ENCODE measurements at regions not wholly inside any gene's neighbourhood (a gene's known extent, or its start where the extent isn't known, plus 50 kb on each side); places are given as distances from the start of the nearest gene placed in this dataset.

DNA sequence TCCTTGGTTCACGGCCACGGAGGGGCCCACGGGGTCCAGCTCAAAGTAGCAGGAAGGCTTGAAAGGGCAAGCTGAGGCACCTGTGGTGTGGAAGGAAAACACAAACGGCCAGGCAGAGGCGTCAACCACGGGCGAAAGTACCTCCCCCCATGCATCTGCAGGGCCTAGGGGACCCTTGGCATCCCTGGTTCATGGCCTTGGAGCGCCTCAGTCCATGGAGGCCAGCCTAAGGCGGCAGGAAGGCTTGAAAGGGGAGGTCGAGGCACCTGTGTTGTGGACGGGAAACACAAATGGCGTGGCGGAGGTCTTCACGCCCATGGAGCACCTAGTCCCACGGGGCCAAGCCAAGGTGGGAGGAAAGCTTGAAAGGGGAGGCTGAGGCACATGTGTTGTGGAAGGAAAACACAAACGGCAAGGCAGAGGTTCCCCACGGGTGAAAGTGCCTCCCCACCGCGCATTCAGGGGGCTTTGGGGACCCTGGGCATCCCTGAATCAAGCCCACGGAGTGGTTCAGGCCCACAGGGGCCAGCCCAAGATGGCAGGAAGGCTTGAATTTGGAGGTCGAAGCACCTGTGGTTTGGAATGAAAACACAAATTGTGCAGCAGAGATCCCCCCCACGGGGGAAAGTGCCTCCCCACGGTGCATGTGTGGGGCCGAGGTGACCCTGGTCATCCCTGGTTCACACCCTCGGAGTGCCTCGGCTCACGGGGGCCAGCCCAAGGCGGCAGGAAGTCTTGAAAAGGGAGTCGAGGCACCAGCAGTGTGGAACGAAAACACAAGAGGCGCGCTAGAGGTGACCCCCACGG, 380.8 kb downstream of the ALG10 start:
- Histone ChIP-seq H3K4me3 (ENCODE audit: low read depth, low read length) (no peak overlapping the region), H3K27me3 (ENCODE audit: control insufficient read depth, insufficient read depth, low read length) (no peaks in the 10 kb centered on the region), H3K36me3 (ENCODE audit: control insufficient read depth, insufficient read depth, low read length) (no peaks in the 10 kb centered on the region)
- TF ChIP-seq, protein P1, sequence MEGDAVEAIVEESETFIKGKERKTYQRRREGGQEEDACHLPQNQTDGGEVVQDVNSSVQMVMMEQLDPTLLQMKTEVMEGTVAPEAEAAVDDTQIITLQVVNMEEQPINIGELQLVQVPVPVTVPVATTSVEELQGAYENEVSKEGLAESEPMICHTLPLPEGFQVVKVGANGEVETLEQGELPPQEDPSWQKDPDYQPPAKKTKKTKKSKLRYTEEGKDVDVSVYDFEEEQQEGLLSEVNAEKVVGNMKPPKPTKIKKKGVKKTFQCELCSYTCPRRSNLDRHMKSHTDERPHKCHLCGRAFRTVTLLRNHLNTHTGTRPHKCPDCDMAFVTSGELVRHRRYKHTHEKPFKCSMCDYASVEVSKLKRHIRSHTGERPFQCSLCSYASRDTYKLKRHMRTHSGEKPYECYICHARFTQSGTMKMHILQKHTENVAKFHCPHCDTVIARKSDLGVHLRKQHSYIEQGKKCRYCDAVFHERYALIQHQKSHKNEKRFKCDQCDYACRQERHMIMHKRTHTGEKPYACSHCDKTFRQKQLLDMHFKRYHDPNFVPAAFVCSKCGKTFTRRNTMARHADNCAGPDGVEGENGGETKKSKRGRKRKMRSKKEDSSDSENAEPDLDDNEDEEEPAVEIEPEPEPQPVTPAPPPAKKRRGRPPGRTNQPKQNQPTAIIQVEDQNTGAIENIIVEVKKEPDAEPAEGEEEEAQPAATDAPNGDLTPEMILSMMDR (IDR thresholded peaks at IDR 0.05; ENCODE audit: insufficient read depth, low read length, severe bottlenecking): no peak
- FAIRE-seq: no peak
- DNase-seq (ENCODE audit: low read depth): no peak

DNA sequence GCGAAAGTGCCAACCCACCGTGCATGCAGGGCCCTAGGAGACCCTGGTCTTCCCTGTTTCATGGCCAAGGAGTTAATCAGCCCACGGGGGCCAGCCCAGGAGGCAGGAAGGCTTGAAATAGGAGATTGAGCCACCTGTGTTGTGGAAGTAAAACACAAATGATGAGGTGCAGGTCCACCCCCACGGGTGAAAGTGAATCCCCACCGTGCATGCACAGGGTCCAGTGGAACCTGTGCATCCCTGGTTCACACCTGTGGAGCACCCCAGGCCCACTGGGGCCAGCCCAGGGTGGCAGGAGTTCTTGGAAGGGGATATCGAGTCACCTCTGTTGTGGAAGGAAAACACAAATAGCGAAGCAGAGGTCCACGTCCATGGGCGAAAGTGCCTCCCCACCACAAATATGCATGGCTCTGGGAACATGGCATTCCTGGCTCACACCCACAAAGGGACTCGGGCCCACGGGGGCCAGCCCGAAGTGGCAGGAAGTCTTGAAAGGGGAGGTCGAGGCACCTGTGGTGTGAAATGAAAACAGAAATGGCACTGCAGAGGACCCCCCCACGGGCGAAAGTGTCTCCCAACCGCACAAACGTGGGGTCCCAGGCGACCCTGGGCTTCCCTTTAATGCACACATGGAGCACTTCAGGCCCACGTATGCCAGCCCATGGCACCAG, 381.5 kb downstream of the ALG10 start:
- H3K4me3 ChIP-seq (ENCODE audit: low read depth, low read length): no peak overlapping the region
- H3K36me3 ChIP-seq (ENCODE audit: control insufficient read depth, insufficient read depth, low read length): no peaks in the 10 kb centered on the region
- TF ChIP-seq, protein P1 (IDR thresholded peaks at IDR 0.05; ENCODE audit: insufficient read depth, low read length, severe bottlenecking): no peak
- no peak for DNase-seq (ENCODE audit: low read depth)
- no peak for FAIRE-seq
- no peaks in the 10 kb centered on the region for H3K27me3 ChIP-seq (ENCODE audit: control insufficient read depth, insufficient read depth, low read length)

DNA sequence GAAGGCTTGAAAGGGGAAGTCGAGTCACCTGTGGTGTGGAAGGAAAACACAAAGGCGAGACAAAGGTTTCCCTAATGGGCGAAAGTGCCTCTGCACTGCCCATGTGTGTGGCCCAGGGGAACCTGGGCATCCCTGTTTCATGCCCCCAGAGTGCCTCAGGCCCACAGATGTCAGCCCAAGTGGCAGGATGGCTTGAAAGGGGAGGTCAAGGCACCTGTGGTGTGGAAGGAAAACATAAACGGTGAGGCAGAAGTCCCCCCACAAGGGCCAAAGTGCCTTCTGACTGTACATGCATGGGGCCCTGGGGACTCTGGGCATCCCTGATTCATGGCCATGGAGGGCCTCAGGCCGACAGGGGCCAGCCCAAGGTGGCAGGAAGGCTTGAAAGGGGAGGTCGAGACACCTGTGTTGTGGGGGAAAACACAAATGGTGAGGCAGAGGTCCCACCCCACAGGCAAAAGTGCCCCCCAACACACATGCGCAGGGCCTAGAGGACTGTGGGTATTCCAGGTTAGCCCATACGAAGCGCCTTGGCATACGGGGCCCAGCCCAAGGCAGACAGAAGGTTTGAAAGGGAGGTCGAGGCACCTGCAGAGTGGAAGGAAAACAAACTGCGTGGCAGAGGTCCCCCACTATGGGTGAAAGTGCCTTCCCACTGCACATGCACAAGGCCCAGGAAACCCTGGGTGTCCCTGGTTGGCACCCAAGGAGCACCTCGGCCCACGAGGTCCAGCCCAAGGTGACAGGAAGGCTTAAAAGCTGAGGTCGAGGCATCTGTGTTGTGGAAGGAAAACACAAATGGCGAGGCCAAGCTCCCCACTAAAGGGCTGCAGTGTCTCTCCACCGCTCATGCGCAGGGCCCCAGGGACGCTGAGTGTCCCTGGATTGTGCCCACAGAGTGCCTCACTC, 382.3 kb downstream of the ALG10 start:
- Histone ChIP-seq H3K4me3 (ENCODE audit: low read depth, low read length) (no peak overlapping the region), H3K27me3 (ENCODE audit: control insufficient read depth, insufficient read depth, low read length) (no peaks in the 10 kb centered on the region), H3K36me3 (ENCODE audit: control insufficient read depth, insufficient read depth, low read length) (no peaks in the 10 kb centered on the region)
- FAIRE-seq: no peak
- DNase-seq (ENCODE audit: low read depth): no peak
- TF ChIP-seq, protein P1 (IDR thresholded peaks at IDR 0.05; ENCODE audit: insufficient read depth, low read length, severe bottlenecking): no peak

DNA sequence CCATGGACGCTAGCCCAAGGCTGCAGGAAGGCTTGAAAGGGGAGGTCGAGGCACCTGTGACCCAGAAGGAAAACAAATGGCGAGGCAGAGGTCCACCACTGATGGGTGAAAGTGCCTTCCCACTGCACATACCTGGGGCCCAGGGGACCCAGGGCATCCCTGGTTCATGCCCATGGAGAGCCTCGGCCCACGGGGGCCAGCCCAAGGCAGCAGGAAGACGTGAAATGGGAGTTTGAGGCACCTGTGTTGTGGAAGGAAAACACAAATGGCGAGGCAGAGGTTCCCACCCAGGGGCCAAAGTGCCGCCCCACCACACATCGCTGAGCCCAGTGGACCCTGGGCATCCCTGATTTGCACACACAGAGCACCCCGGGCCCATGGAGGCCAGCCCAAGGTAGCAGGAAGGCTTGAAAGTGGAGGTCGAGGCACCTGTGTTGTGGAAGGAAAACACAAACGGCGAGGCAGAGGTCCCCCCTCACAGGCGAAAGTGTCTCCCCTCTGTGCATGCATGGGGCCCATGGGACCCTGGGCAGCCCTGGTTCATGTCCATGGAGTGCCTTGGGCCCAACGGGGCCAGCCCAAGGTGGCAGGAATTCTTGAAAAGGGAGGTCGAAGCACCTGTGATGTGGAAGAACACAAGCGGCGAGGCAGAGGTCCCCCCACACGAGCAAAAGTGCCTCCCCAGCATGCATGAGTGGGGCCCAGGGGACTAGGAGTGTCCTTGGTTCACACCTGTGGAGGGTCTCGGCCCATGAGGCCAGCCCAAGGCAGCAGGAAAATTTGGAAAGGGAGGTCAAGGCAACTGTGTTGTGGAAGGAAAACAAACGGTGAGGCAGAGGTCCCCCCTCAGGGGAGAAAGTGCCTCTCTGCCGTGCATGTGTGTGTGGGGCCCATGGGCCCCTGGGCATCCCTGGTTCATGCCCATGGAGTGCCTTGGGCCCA, 383.3 kb downstream of the ALG10 start:
- DNase-seq (ENCODE audit: low read depth) (no peak), FAIRE-seq (no peak)
- TF ChIP-seq, protein P1 (IDR thresholded peaks at IDR 0.05; ENCODE audit: insufficient read depth, low read length, severe bottlenecking): no peak
- Histone ChIP-seq H3K27me3 (ENCODE audit: control insufficient read depth, insufficient read depth, low read length) (no peaks in the 10 kb centered on the region), H3K4me3 (ENCODE audit: low read depth, low read length) (no peak overlapping the region), H3K36me3 (ENCODE audit: control insufficient read depth, insufficient read depth, low read length) (no peaks in the 10 kb centered on the region)
